ENCODE measurements at regions not wholly inside any gene's neighbourhood (a gene's known extent, or its start where the extent isn't known, plus 50 kb on each side); places are given as distances from the start of the nearest gene placed in this dataset.

- TF ChIP-seq NFIC (IDR thresholded peaks at IDR 0.05) (no peak), CEBPB (IDR thresholded peaks at IDR 0.05) (no peak), YY1 (IDR thresholded peaks at IDR 0.05; ENCODE audit: low read depth) (no peak), REST (IDR thresholded peaks at IDR 0.05; ENCODE audit: low read depth) (no peak), MAX (IDR thresholded peaks at IDR 0.05) (no peak), RAD21 (IDR thresholded peaks at IDR 0.05; ENCODE audit: low read depth) (no peak), FOXM1 (IDR thresholded peaks at IDR 0.05; ENCODE audit: borderline replicate concordance, low read depth) (no peak), EP300 (IDR thresholded peaks at IDR 0.05; ENCODE audit: borderline replicate concordance) (no peak), TEAD4 (IDR thresholded peaks at IDR 0.05) (no peak), EGR1 (IDR thresholded peaks at IDR 0.05) (no peak), TAF1 (IDR thresholded peaks at IDR 0.05; ENCODE audit: low read depth) (no peak), CREB1 (IDR thresholded peaks at IDR 0.05; ENCODE audit: low read depth) (no peak), TCF12 (IDR thresholded peaks at IDR 0.05; ENCODE audit: low read depth) (no peak)
These were observed 321.9 kb downstream of the GADD45G start for GRCh38 chr9:89926691-89927220.
